SK-N-SH treated with all-trans-retinoic acid at 6 μM for 48 hours (cell line): ENCODE measurements at regions not wholly inside any gene's neighbourhood (a gene's known extent, or its start where the extent isn't known, plus 50 kb on each side); places are given as distances from the start of the nearest gene placed in this dataset.

Experiments
- CREB5 ChIP-seq: fragments of 250-450 bp; sonication (Bioruptor Pico); IDR thresholded peaks from 2 replicates; pipeline ENCODE4 v1.5.1; 2020; ENCODE audit warnings: low read depth, mild to moderate bottlenecking, moderate library complexity
- CSDC2 ChIP-seq: fragments of 250-450 bp; sonication (Bioruptor Pico); IDR thresholded peaks from 2 replicates; pipeline ENCODE4 v1.5.0; 2020; ENCODE audit warnings: mild to moderate bottlenecking, moderate library complexity
- CSRNP3 ChIP-seq: fragments of 250-450 bp; sonication (Bioruptor Pico); IDR thresholded peaks from 2 replicates; pipeline ENCODE4 v1.5.1; 2021; ENCODE audit warnings: mild to moderate bottlenecking, moderate library complexity
- GLIS3 ChIP-seq: fragments of 250-450 bp; sonication (Bioruptor Pico); IDR thresholded peaks from 2 replicates; pipeline ENCODE4 v1.5.0; 2020; ENCODE audit warnings: mild to moderate bottlenecking, moderate library complexity
- ISL1 ChIP-seq: fragments of 250-450 bp; sonication (Bioruptor Pico); IDR thresholded peaks from 2 replicates; pipeline ENCODE4 v2.1.2; 2022; ENCODE audit warnings: mild to moderate bottlenecking, moderate library complexity
- PATZ1 ChIP-seq: fragments of 250-450 bp; sonication (Bioruptor Pico); IDR thresholded peaks from 2 replicates; pipeline ENCODE4 v1.8.0; 2020; ENCODE audit warnings: mild to moderate bottlenecking, moderate library complexity, borderline replicate concordance
- RARB ChIP-seq: fragments of 250-450 bp; sonication (Bioruptor Pico); IDR thresholded peaks from 2 replicates; pipeline ENCODE4 v1.8.0; 2021; ENCODE audit warnings: mild to moderate bottlenecking, moderate library complexity
- TCF4 ChIP-seq: fragments of 250-450 bp; sonication (Bioruptor Pico); IDR thresholded peaks from 2 replicates; pipeline ENCODE4 v1.8.0; 2021; ENCODE audit warnings: mild to moderate bottlenecking, moderate library complexity, borderline replicate concordance
- TSHZ2 ChIP-seq: fragments of 250-450 bp; sonication (Bioruptor Pico); IDR thresholded peaks from 2 replicates; pipeline ENCODE4 v1.5.0; 2020; ENCODE audit warnings: mild to moderate bottlenecking, moderate library complexity
- ZFP3 ChIP-seq: fragments of 250-450 bp; sonication (Bioruptor Pico); IDR thresholded peaks from 2 replicates; pipeline ENCODE4 v1.5.0; 2020; ENCODE audit warnings: mild to moderate bottlenecking, moderate library complexity
- ZFP30 ChIP-seq: fragments of 450-650 bp; formaldehyde crosslinking; IDR thresholded peaks from 2 replicates; pipeline ENCODE4 v1.5.0; 2022; ENCODE audit warnings: mild to moderate bottlenecking, moderate library complexity
- ZNF70 ChIP-seq: fragments of 450-650 bp; formaldehyde crosslinking; IDR thresholded peaks from 2 replicates; pipeline ENCODE4 v1.5.0; 2020; ENCODE audit warnings: mild to moderate bottlenecking, moderate library complexity

GRCh38 chr5:6307304-6307703 is 71.0 kb downstream of the MED10 start:
- TF ChIP-seq ZFP30 (CRISPR knock-in tag) (no peak), PATZ1 (CRISPR knock-in tag) (no peak), CSDC2 (CRISPR knock-in tag) (no peak), TSHZ2 (CRISPR knock-in tag) (no peak), CSRNP3 (no peak), CREB5 (CRISPR knock-in tag) (no peak), ISL1 (no peak), ZNF70 (CRISPR knock-in tag) (no peak), RARB (CRISPR knock-in tag) (no peak), GLIS3 (CRISPR knock-in tag) (no peak), ZFP3 (CRISPR knock-in tag) (no peak), TCF4 (CRISPR knock-in tag) (no peak)
